GM23338 (cell line): ENCODE measurements at regions not wholly inside any gene's neighbourhood (a gene's known extent, or its start where the extent isn't known, plus 50 kb on each side); places are given as distances from the start of the nearest gene placed in this dataset.

Source experiments
- ATAC-seq: fragments of 200-7000 bp; cut with Tn5 transposase; 3 replicates; pipeline ENCODE4 v1.9.1; 2020
- DNase-seq: peaks from one replicate; pipeline ENCODE4 v3.0.0-alpha.2; 2015; ENCODE audit warnings: low spot score
- H2AFZ ChIP-seq: fragments of 200-600 bp; sonication (generic); 2 replicates; pipeline ENCODE4 v1.8.0; 2016; ENCODE audit warnings: antibody characterized with exemption, mild to moderate bottlenecking, moderate library complexity
- H3F3A ChIP-seq: fragments of 200-600 bp; sonication (generic); replicated peaks from 2 replicates; pipeline ENCODE4 v1.8.0; 2017; ENCODE audit warnings: antibody characterized with exemption, mixed run types, low read depth
- H3K27ac ChIP-seq: fragments of 200-600 bp; sonication (generic); 2 replicates; pipeline ENCODE4 v1.6.1; 2016; ENCODE audit warnings: low read depth
- H3K27me3 ChIP-seq: fragments of 200-600 bp; sonication (generic); 2 replicates; pipeline ENCODE4 v1.8.0; 2016; ENCODE audit warnings: mild to moderate bottlenecking, mixed run types, moderate library complexity; ENCODE audit not compliant: insufficient read depth
- H3K36me3 ChIP-seq: fragments of 200-600 bp; sonication (generic); 2 replicates; pipeline ENCODE4 v1.8.0; 2016; ENCODE audit warnings: mild to moderate bottlenecking; ENCODE audit not compliant: insufficient read depth
- H3K4me1 ChIP-seq: fragments of 200-600 bp; sonication (generic); 2 replicates; pipeline ENCODE4 v1.8.0; 2016; ENCODE audit warnings: mild to moderate bottlenecking, moderate library complexity; ENCODE audit not compliant: insufficient read depth
- H3K4me2 ChIP-seq: fragments of 200-600 bp; sonication (generic); 2 replicates; pipeline ENCODE4 v1.7.1; 2017; ENCODE audit warnings: mixed run types
- H3K4me3 ChIP-seq: fragments of 200-600 bp; sonication (generic); 2 replicates; pipeline ENCODE4 v1.6.1; 2016; ENCODE audit warnings: mixed run types
- H3K79me2 ChIP-seq: fragments of 200-600 bp; sonication (generic); replicated peaks from 2 replicates; pipeline ENCODE4 v1.8.0; 2017; ENCODE audit warnings: mild to moderate bottlenecking; ENCODE audit not compliant: insufficient read depth
- H3K9me2 ChIP-seq: fragments of 200-600 bp; sonication (generic); 2 replicates; pipeline ENCODE4 v1.8.0; 2017; ENCODE audit not compliant: insufficient read depth
- H4K20me1 ChIP-seq: fragments of 200-600 bp; sonication (generic); replicated peaks from 2 replicates; pipeline ENCODE4 v1.8.0; 2017; ENCODE audit warnings: mild to moderate bottlenecking; ENCODE audit not compliant: insufficient read depth
- H3K27ac Mint-ChIP-seq: 2 replicates; pipeline ENCODE4 v1.8.0; 2020; ENCODE audit warnings: inconsistent platforms, mild to moderate bottlenecking, moderate library complexity, mixed read lengths
- H3K27me3 Mint-ChIP-seq: 3 replicates; pipeline ENCODE4 v1.8.0; 2022; ENCODE audit warnings: low read depth, mild to moderate bottlenecking, moderate library complexity, mixed read lengths, inconsistent platforms; ENCODE audit not compliant: insufficient read depth, poor library complexity
- H3K36me3 Mint-ChIP-seq: 3 replicates; pipeline ENCODE4 v1.8.0; 2021; ENCODE audit warnings: low read depth, mild to moderate bottlenecking, inconsistent platforms, moderate library complexity, mixed read lengths
- H3K4me1 Mint-ChIP-seq: 3 replicates; pipeline ENCODE4 v1.8.0; 2020; ENCODE audit warnings: mild to moderate bottlenecking, inconsistent platforms, mixed read lengths
- H3K4me3 Mint-ChIP-seq: 3 replicates; pipeline ENCODE4 v1.8.0; 2021; ENCODE audit warnings: moderate library complexity, mild to moderate bottlenecking, inconsistent platforms, mixed read lengths
- H3K9me3 Mint-ChIP-seq: 3 replicates; pipeline ENCODE4 v1.8.0; 2020; ENCODE audit warnings: moderate library complexity, mild to moderate bottlenecking, inconsistent platforms, mixed read lengths
- CREB1 ChIP-seq: fragments of 250-450 bp; sonication (Bioruptor Pico); IDR thresholded peaks from 2 replicates; pipeline ENCODE4 v1.5.0; 2020; ENCODE audit warnings: low read depth, mild to moderate bottlenecking, moderate library complexity
- CTCF ChIP-seq, 2 experiments: fragments of 200-600 bp in 1 of 2; sonication (generic) in 1 of 2; conservative IDR thresholded peaks; 2 replicates each; pipeline versions ENCODE4 v1.5.1 to v1.6.1; 2016 to 2017; ENCODE audit warnings: antibody characterized with exemption in 2 of 2, low read depth in 2 of 2, mild to moderate bottlenecking in 2 of 2, moderate library complexity in 1 of 2
- EZH2 ChIP-seq: fragments of 200-600 bp; sonication (generic); IDR thresholded peaks from one replicate; pipeline ENCODE4 v1.8.0; 2017; ENCODE audit warnings: antibody characterized with exemption, mild to moderate bottlenecking, low read depth; ENCODE audit not compliant: unreplicated experiment
- EZH2phosphoT487 ChIP-seq: fragments of 200-600 bp; sonication (generic); IDR thresholded peaks from one replicate; pipeline ENCODE4 v1.8.1; 2018; ENCODE audit warnings: antibody characterized with exemption; ENCODE audit not compliant: unreplicated experiment
- JUNB ChIP-seq: IDR thresholded peaks from one replicate; pipeline ENCODE4 v1.6.1; 2016; ENCODE audit warnings: antibody characterized with exemption; ENCODE audit not compliant: unreplicated experiment
- NANOG ChIP-seq: IDR thresholded peaks from 2 replicates; pipeline ENCODE4 v1.6.1; 2016; ENCODE audit warnings: antibody characterized with exemption, borderline replicate concordance
- POLR2AphosphoS5 ChIP-seq: IDR thresholded peaks from 2 replicates; pipeline ENCODE4 v1.6.1; 2016; ENCODE audit warnings: antibody characterized with exemption, low read depth
- REST ChIP-seq: IDR thresholded peaks from one replicate; pipeline ENCODE4 v1.6.1; 2018; ENCODE audit warnings: antibody characterized with exemption; ENCODE audit not compliant: unreplicated experiment
- STAT1 ChIP-seq: IDR thresholded peaks from one replicate; pipeline ENCODE4 v1.6.1; 2016; ENCODE audit warnings: antibody characterized with exemption; ENCODE audit not compliant: unreplicated experiment
- ZNF114 ChIP-seq: fragments of 250-450 bp; sonication (Bioruptor Pico); IDR thresholded peaks from 2 replicates; pipeline ENCODE4 v1.5.0; 2020; ENCODE audit warnings: mild to moderate bottlenecking, moderate library complexity
- ZNF331 ChIP-seq: fragments of 250-450 bp; sonication (Bioruptor Pico); IDR thresholded peaks from 2 replicates; pipeline ENCODE4 v1.5.0; 2020; ENCODE audit warnings: low read depth, mild to moderate bottlenecking, moderate library complexity
- TF ChIP-seq, protein P1 (sequence below): fragments of 250-450 bp; sonication (Bioruptor Pico); IDR thresholded peaks from 2 replicates; pipeline ENCODE4 v1.5.0; 2020; ENCODE audit warnings: mild to moderate bottlenecking, moderate library complexity
- TF ChIP-seq, protein P2 (sequence below): IDR thresholded peaks from 2 replicates; pipeline ENCODE4 v1.6.1; 2016; ENCODE audit warnings: antibody characterized with exemption

DNA sequence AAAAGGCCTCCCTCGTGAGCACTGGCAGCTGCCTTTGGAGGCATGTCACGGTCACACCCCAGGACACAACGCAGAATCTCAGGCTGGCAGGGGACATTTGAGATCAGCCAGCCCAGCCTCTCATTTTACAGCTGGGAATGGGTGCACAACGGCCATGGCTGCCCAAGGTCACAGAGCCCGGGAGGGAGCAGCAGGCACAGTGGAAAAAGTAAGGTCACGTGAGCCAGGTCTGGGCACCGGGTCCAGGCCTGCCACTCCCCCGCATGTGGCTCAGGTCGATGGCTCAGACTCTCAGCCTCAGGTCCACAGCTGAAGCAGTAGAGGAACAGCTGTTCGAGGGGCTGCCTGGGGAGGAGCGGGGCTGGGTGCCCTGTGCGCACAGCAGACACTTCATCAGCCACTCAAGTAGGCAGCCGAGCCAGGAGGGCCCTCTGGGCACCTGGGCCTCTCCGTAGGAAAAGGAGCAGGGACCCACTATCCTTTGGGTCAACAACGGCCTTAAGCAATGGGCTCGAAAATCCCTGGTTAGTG lies 260.6 kb downstream of the GOLGA6L6 start:
- no peaks in the 10 kb centered on the region; the same call in 2 of the 3 replicates for H3K36me3 Mint-ChIP-seq
- Histone ChIP-seq H2AFZ (no peak overlapping the region), H3K27me3 (no peaks in the 10 kb centered on the region), H3K9me2 (no peaks in the 10 kb centered on the region), H3K4me2 (no peak overlapping the region), H3K4me1 (no peaks in the 10 kb centered on the region), H3K27ac (no peak overlapping the region), H3K4me3 (no peak overlapping the region), H3K79me2 (no peaks in the 10 kb centered on the region), H3F3A (no peaks in the 10 kb centered on the region), H3K36me3 (peaks cover 14% of the 10 kb centered on the region), H4K20me1 (no peaks in the 10 kb centered on the region)
- no peak for TF ChIP-seq ZNF114
- TF ChIP-seq CREB1 (CRISPR knock-in tag): no peak
- TF ChIP-seq REST: no peak
- no peak for TF ChIP-seq ZNF331
- TF ChIP-seq STAT1: no peak
- TF ChIP-seq, protein P1, sequence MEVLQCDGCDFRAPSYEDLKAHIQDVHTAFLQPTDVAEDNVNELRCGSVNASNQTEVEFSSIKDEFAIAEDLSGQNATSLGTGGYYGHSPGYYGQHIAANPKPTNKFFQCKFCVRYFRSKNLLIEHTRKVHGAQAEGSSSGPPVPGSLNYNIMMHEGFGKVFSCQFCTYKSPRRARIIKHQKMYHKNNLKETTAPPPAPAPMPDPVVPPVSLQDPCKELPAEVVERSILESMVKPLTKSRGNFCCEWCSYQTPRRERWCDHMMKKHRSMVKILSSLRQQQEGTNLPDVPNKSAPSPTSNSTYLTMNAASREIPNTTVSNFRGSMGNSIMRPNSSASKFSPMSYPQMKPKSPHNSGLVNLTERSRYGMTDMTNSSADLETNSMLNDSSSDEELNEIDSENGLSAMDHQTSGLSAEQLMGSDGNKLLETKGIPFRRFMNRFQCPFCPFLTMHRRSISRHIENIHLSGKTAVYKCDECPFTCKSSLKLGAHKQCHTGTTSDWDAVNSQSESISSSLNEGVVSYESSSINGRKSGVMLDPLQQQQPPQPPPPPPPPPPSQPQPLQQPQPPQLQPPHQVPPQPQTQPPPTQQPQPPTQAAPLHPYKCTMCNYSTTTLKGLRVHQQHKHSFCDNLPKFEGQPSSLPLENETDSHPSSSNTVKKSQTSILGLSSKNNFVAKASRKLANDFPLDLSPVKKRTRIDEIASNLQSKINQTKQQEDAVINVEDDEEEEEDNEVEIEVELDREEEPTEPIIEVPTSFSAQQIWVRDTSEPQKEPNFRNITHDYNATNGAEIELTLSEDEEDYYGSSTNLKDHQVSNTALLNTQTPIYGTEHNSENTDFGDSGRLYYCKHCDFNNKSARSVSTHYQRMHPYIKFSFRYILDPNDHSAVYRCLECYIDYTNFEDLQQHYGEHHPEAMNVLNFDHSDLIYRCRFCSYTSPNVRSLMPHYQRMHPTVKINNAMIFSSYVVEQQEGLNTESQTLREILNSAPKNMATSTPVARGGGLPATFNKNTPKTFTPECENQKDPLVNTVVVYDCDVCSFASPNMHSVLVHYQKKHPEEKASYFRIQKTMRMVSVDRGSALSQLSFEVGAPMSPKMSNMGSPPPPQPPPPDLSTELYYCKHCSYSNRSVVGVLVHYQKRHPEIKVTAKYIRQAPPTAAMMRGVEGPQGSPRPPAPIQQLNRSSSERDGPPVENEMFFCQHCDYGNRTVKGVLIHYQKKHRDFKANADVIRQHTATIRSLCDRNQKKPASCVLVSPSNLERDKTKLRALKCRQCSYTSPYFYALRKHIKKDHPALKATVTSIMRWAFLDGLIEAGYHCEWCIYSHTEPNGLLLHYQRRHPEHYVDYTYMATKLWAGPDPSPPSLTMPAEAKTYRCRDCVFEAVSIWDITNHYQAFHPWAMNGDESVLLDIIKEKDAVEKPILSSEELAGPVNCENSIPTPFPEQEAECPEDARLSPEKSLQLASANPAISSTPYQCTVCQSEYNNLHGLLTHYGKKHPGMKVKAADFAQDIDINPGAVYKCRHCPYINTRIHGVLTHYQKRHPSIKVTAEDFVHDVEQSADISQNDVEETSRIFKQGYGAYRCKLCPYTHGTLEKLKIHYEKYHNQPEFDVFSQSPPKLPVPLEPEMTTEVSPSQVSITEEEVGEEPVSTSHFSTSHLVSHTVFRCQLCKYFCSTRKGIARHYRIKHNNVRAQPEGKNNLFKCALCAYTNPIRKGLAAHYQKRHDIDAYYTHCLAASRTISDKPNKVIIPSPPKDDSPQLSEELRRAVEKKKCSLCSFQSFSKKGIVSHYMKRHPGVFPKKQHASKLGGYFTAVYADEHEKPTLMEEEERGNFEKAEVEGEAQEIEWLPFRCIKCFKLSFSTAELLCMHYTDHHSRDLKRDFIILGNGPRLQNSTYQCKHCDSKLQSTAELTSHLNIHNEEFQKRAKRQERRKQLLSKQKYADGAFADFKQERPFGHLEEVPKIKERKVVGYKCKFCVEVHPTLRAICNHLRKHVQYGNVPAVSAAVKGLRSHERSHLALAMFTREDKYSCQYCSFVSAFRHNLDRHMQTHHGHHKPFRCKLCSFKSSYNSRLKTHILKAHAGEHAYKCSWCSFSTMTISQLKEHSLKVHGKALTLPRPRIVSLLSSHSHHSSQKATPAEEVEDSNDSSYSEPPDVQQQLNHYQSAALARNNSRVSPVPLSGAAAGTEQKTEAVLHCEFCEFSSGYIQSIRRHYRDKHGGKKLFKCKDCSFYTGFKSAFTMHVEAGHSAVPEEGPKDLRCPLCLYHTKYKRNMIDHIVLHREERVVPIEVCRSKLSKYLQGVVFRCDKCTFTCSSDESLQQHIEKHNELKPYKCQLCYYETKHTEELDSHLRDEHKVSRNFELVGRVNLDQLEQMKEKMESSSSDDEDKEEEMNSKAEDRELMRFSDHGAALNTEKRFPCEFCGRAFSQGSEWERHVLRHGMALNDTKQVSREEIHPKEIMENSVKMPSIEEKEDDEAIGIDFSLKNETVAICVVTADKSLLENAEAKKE (CRISPR knock-in tag): no peak
- TF ChIP-seq, protein P2, sequence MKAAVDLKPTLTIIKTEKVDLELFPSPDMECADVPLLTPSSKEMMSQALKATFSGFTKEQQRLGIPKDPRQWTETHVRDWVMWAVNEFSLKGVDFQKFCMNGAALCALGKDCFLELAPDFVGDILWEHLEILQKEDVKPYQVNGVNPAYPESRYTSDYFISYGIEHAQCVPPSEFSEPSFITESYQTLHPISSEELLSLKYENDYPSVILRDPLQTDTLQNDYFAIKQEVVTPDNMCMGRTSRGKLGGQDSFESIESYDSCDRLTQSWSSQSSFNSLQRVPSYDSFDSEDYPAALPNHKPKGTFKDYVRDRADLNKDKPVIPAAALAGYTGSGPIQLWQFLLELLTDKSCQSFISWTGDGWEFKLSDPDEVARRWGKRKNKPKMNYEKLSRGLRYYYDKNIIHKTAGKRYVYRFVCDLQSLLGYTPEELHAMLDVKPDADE: no peak
- no peak for TF ChIP-seq POLR2AphosphoS5
- TF ChIP-seq NANOG: no peak
- TF ChIP-seq JUNB: no peak
- no peak for TF ChIP-seq EZH2
- TF ChIP-seq EZH2phosphoT487: no peak
- TF ChIP-seq CTCF (conservative IDR thresholded peaks at IDR 0.05; ENCODE audit: low read depth in 2 of 2): no peak
- H3K4me1 Mint-ChIP-seq: no peaks in the 10 kb centered on the region
- DNase-seq (no peak), ATAC-seq (no peak)
- no peaks in the 10 kb centered on the region for H3K27me3 Mint-ChIP-seq
- no peak overlapping the region for H3K4me3 Mint-ChIP-seq
- H3K27ac Mint-ChIP-seq: no peak overlapping the region
- no peaks in the 10 kb centered on the region; the same call in 1 of the 3 replicates for H3K9me3 Mint-ChIP-seq
